ENCODE measurements at regions not wholly inside any gene's neighbourhood (a gene's known extent, or its start where the extent isn't known, plus 50 kb on each side); places are given as distances from the start of the nearest gene placed in this dataset.

- TF ChIP-seq CTCF (conservative IDR thresholded peaks at IDR 0.05; ENCODE audit: low read depth in 2 of 2) (no peak), EZH2 (IDR thresholded peaks at IDR 0.05; ENCODE audit: low read depth, unreplicated experiment) (no peak), POLR2AphosphoS5 (IDR thresholded peaks at IDR 0.05; ENCODE audit: low read depth) (no peak), REST (IDR thresholded peaks at IDR 0.05; ENCODE audit: unreplicated experiment) (no peak), EZH2phosphoT487 (IDR thresholded peaks at IDR 0.05; ENCODE audit: unreplicated experiment) (no peak), ZNF114 (CRISPR knock-in tag; IDR thresholded peaks at IDR 0.05) (no peak), CREB1 (CRISPR knock-in tag; IDR thresholded peaks at IDR 0.05; ENCODE audit: low read depth) (no peak), ETS1 (IDR thresholded peaks at IDR 0.05) (no peak), NANOG (IDR thresholded peaks at IDR 0.05; ENCODE audit: borderline replicate concordance) (no peak), JUNB (IDR thresholded peaks at IDR 0.05; ENCODE audit: unreplicated experiment) (no peak), ZNF331 (CRISPR knock-in tag; IDR thresholded peaks at IDR 0.05; ENCODE audit: low read depth) (no peak)
Observed at GRCh38 chr17:71681427-71682173, 439.2 kb upstream of the SOX9 start.

Data from GM23338 (cell line).